Glutamatergic neuron (in vitro differentiated cells): ENCODE measurements at regions not wholly inside any gene's neighbourhood (a gene's known extent, or its start where the extent isn't known, plus 50 kb on each side); places are given as distances from the start of the nearest gene placed in this dataset.

Experiments
- DNase-seq: peaks from one replicate; pipeline ENCODE4 v3.0.0; 2022
- H3K27ac Mint-ChIP-seq: one replicate; pipeline ENCODE4 v1.8.0; 2020; ENCODE audit warnings: mild to moderate bottlenecking, mixed read lengths, inconsistent platforms; ENCODE audit not compliant: unreplicated experiment
- H3K27me3 Mint-ChIP-seq: one replicate; pipeline ENCODE4 v1.8.0; 2020; ENCODE audit warnings: mild to moderate bottlenecking, moderate library complexity, mixed read lengths, inconsistent platforms; ENCODE audit not compliant: unreplicated experiment
- H3K36me3 Mint-ChIP-seq: one replicate; pipeline ENCODE4 v1.8.0; 2020; ENCODE audit warnings: mild to moderate bottlenecking, mixed read lengths, inconsistent platforms; ENCODE audit not compliant: unreplicated experiment
- H3K4me1 Mint-ChIP-seq: one replicate; pipeline ENCODE4 v1.8.0; 2020; ENCODE audit warnings: mild to moderate bottlenecking, low read depth, mixed read lengths, inconsistent platforms; ENCODE audit not compliant: unreplicated experiment
- H3K4me3 Mint-ChIP-seq: one replicate; pipeline ENCODE4 v1.8.0; 2020; ENCODE audit warnings: mild to moderate bottlenecking, mixed read lengths, inconsistent platforms; ENCODE audit not compliant: unreplicated experiment
- H3K9me3 Mint-ChIP-seq: one replicate; pipeline ENCODE4 v1.8.0; 2020; ENCODE audit warnings: mild to moderate bottlenecking, moderate library complexity, mixed read lengths, inconsistent platforms; ENCODE audit not compliant: unreplicated experiment
- CTCF ChIP-seq: fragments of 200-600 bp; sonication (generic); IDR thresholded peaks from one replicate; pipeline ENCODE4 v1.5.0; 2021; ENCODE audit not compliant: partially characterized antibody, unreplicated experiment

DNA sequence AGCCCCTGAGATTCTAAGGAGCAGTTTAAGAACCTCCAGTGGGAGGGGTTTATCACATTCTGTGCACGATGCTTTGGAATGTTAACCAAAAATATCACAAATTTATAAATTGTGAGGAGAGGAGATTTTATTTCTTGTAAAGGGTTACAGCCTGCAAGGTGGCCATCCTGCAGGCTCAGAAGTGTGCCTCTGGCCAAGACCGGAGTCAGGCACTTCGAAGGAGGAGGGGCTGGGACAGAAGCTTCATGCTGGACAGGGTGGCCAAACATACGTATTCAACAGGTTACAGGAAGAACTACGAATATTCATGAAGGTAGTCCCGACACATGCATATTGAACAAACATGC is 144.1 kb upstream of the NCK2 start:
- no peak for DNase-seq
- no peaks in the 10 kb centered on the region for H3K27me3 Mint-ChIP-seq
- no peak overlapping the region for H3K27ac Mint-ChIP-seq
- H3K36me3 Mint-ChIP-seq, result no peaks in the 10 kb centered on the region
- TF ChIP-seq CTCF, result no peak
- H3K4me1 Mint-ChIP-seq, result peaks cover 19% of the 10 kb centered on the region
- no peak overlapping the region for H3K4me3 Mint-ChIP-seq
- no peaks in the 10 kb centered on the region for H3K9me3 Mint-ChIP-seq

DNA sequence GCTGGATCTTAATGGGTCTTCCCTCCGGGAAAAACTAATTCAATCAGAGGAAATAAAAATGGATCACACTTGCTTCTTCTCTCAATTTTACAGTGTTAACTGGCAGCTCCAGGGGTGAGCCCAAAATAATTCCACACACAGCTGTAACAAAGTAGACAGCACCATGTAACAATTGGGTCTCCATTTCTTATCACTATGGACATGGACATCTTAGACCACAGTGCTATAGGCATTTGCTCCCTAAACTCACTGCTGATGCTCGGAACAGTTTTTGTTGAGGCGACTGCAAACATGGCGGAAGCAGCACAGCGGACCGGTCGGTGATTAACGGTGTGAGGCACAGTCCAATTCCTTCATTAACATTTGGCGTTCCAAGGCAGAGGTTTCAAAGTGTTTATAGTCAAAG is 144.7 kb upstream of the NCK2 start:
- no peak for TF ChIP-seq CTCF
- H3K27me3 Mint-ChIP-seq, result no peaks in the 10 kb centered on the region

DNA sequence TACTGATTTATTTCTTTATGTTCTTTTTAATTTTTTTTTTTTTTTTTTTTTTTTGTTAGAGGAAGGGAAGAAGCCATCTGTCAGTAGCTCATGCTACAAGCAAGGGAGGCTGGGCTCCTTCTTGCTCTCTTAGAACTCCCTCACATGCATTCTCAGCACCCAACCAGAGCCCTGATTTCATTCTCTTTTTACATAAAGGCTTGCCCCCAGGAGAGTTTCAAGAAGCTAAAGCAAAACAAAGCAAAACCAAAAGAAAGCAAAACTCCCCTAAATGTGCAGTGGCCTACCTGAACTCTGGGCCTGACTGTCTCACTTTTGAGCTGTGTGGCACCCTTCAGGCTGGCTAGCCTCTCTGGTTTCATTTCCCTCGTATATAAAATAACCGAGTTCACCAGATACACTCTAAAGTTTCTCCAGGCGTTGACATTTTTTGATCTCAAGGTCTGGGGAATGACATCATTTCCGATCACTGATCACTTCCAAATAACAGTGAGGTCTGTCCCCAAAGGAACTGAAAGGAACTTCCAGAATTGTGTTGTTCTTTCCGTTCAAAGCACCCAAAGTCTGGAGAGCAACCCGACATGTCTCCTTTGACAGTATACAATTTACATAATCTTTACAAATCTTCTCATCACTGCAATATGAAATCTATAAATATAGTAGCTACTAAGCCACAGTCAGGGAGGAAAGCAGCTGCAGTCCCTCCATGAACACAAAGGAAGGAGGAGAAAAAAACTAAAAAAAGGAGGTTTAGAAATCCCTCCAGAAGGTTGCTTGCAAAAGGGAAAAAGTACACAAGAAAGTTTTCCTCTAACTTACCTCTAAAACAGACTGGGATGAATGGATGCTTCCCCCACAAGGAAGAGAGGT is 145.6 kb upstream of the NCK2 start:
- H3K27ac Mint-ChIP-seq, result no peak overlapping the region
- H3K4me3 Mint-ChIP-seq, result no peak overlapping the region
- H3K4me1 Mint-ChIP-seq, result peaks cover 23% of the 10 kb centered on the region
- peaks cover 2% of the 10 kb centered on the region for H3K9me3 Mint-ChIP-seq
- H3K27me3 Mint-ChIP-seq, result no peaks in the 10 kb centered on the region
- H3K36me3 Mint-ChIP-seq, result no peaks in the 10 kb centered on the region
- TF ChIP-seq CTCF, result no peak
- DNase-seq, result no peak

More for the DNA sequence above, 144.7 kb upstream of the NCK2 start:
- Mint-ChIP-seq H3K9me3 (no peaks in the 10 kb centered on the region), H3K4me1 (peaks cover 19% of the 10 kb centered on the region), H3K36me3 (no peaks in the 10 kb centered on the region), H3K4me3 (no peak overlapping the region), H3K27ac (no peak overlapping the region)
- DNase-seq, result no peak

DNA sequence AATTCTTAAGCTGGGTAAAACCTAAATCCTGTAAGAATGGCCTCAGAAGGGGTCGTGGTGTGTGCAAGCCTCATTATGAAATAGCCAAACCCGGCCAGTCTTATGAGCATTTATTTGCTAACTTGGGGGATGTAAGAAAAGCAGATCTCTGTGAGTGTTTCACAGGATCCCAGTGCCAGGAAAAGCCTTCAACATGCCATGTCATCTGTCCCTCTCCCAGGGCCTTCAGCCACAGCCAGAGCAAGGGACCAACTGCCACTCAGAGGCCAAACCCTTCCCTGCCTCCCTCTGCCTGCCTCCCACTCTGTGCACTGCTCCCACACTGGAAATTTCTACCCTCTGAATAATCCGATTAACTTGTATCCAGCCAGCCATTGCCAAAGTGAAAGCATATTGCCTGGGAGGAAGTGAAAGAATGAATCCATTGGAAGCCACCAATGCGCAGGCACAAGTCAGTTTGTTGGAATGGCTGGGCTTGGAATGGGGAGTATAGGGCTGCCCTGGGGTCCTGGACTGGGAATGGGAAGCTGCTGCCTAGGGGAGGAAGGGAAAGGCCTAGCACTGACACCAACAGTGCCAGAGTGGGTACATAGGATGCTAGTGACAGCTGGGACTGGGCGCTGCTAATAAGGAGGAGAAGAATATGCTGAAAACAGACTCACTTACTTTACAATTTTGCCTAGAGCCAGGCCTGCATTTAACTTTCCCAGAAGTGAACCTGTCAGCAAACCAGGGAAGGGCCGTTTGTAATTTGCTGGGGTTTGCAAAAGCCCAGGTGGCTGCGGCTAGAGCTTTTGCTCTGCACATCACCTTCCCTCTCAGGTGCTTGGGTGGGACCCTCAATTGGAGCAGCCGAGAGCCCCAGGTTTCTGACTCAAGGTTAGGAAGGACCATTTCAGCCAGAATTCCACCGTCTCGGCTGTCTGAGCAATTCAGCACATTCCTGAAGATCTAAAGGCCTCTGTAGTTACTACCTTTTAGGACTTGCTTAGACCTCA is 146.6 kb upstream of the NCK2 start:
- DNase-seq, result no peak
- Mint-ChIP-seq H3K4me1 (peaks cover 33% of the 10 kb centered on the region), H3K27ac (no peak overlapping the region), H3K4me3 (no peak overlapping the region), H3K36me3 (no peaks in the 10 kb centered on the region), H3K27me3 (no peaks in the 10 kb centered on the region), H3K9me3 (peaks cover 2% of the 10 kb centered on the region)
- no peak for TF ChIP-seq CTCF
